ENCODE measurements at regions not wholly inside any gene's neighbourhood (a gene's known extent, or its start where the extent isn't known, plus 50 kb on each side); places are given as distances from the start of the nearest gene placed in this dataset.

- no peak overlapping the region for H3K27ac Mint-ChIP-seq
- H3K4me3 Mint-ChIP-seq: no peak overlapping the region
- H3K4me1 Mint-ChIP-seq (ENCODE audit: low read depth): peaks cover 3% of the 10 kb centered on the region
- CTCF ChIA-PET: no interaction called here
- no peaks in the 10 kb centered on the region for H3K9me3 Mint-ChIP-seq
- intact Hi-C loops (cut with micrococcal nuclease): no loop called here
- TF ChIP-seq CTCF (IDR thresholded peaks at IDR 0.05): no peak
- DNase-seq (no peak), ATAC-seq (no peak)
- H3K36me3 Mint-ChIP-seq (ENCODE audit: low read depth): no peaks in the 10 kb centered on the region
- peaks cover 2% of the 10 kb centered on the region for H3K27me3 Mint-ChIP-seq
- POLR2A ChIA-PET: no interaction called here
Observed at GRCh38 chr9:529731-530130, 311.8 kb upstream of the DMRT1 start.

GRCh38 chr9:530681-531080 is 310.8 kb upstream of the DMRT1 start:
- DNase-seq: peak; percentile 12
- Mint-ChIP-seq H3K9me3 (no peaks in the 10 kb centered on the region), H3K27me3 (peaks cover 2% of the 10 kb centered on the region), H3K36me3 (ENCODE audit: low read depth) (no peaks in the 10 kb centered on the region), H3K4me3 (no peak overlapping the region), H3K4me1 (ENCODE audit: low read depth) (peaks cover 3% of the 10 kb centered on the region), H3K27ac (no peak overlapping the region)
- no peak for TF ChIP-seq CTCF (IDR thresholded peaks at IDR 0.05)
- ATAC-seq: no peak
- ChIA-PET CTCF (no interaction called here), POLR2A (no interaction called here)
- intact Hi-C loops (cut with micrococcal nuclease): no loop called here

- Mint-ChIP-seq H3K9me3 (no peaks in the 10 kb centered on the region), H3K36me3 (ENCODE audit: low read depth) (no peaks in the 10 kb centered on the region), H3K4me1 (ENCODE audit: low read depth) (peaks cover 8% of the 10 kb centered on the region), H3K27ac (no peak overlapping the region), H3K27me3 (peaks cover 2% of the 10 kb centered on the region), H3K4me3 (no peak overlapping the region)
- POLR2A ChIA-PET: no interaction called here
- no peak for TF ChIP-seq CTCF (IDR thresholded peaks at IDR 0.05)
- intact Hi-C loops (cut with micrococcal nuclease): no loop called here
- CTCF ChIA-PET: no interaction called here
- ATAC-seq (no peak), DNase-seq (no peak)
Observed at GRCh38 chr9:532707-533106, 308.8 kb upstream of the DMRT1 start.

GRCh38 chr9:534886-535285 is 306.6 kb upstream of the DMRT1 start:
- Mint-ChIP-seq H3K4me1 (ENCODE audit: low read depth) (peaks cover 8% of the 10 kb centered on the region), H3K36me3 (ENCODE audit: low read depth) (no peaks in the 10 kb centered on the region), H3K9me3 (no peaks in the 10 kb centered on the region), H3K27me3 (peaks cover 4% of the 10 kb centered on the region), H3K4me3 (no peak overlapping the region), H3K27ac (no peak overlapping the region)
- no peak for TF ChIP-seq CTCF (IDR thresholded peaks at IDR 0.05)
- DNase-seq: no peak
- ChIA-PET POLR2A (no interaction called here), CTCF (no interaction called here)
- intact Hi-C loops (cut with micrococcal nuclease): no loop called here
- ATAC-seq: no peak

GRCh38 chr9:535356-535755 is 306.1 kb upstream of the DMRT1 start:
- intact Hi-C loops (cut with micrococcal nuclease): no loop called here
- H3K27ac Mint-ChIP-seq: no peak overlapping the region
- peaks cover 8% of the 10 kb centered on the region for H3K4me1 Mint-ChIP-seq (ENCODE audit: low read depth)
- H3K4me3 Mint-ChIP-seq: no peak overlapping the region
- ATAC-seq: no peak
- no peaks in the 10 kb centered on the region for H3K9me3 Mint-ChIP-seq
- TF ChIP-seq CTCF (IDR thresholded peaks at IDR 0.05): no peak
- ChIA-PET CTCF (no interaction called here), POLR2A (no interaction called here)
- no peak for DNase-seq
- H3K27me3 Mint-ChIP-seq: peaks cover 4% of the 10 kb centered on the region
- no peaks in the 10 kb centered on the region for H3K36me3 Mint-ChIP-seq (ENCODE audit: low read depth)

All from activated CD8-positive, alpha-beta T cell treated with anti-CD3 and anti-CD28 coated beads for 36 hours (primary cell).